GM23248 (cell line): ENCODE measurements at regions not wholly inside any gene's neighbourhood (a gene's known extent, or its start where the extent isn't known, plus 50 kb on each side); places are given as distances from the start of the nearest gene placed in this dataset.

Experiments used
- DNase-seq: peaks from one replicate; pipeline ENCODE4 v3.0.0-alpha.2; 2015
- H2AFZ ChIP-seq: fragments of 200-600 bp; sonication (generic); 2 replicates; pipeline ENCODE4 v1.6.1; 2016; ENCODE audit warnings: antibody characterized with exemption
- H3F3A ChIP-seq: fragments of 200-600 bp; sonication (generic); 2 replicates; pipeline ENCODE4 v1.6.1; 2016; ENCODE audit warnings: mild to moderate bottlenecking, antibody characterized with exemption, mixed run types; ENCODE audit not compliant: insufficient read depth
- H3K27ac ChIP-seq: fragments of 200-600 bp; sonication (generic); 2 replicates; pipeline ENCODE4 v1.5.1; 2016; ENCODE audit warnings: mild to moderate bottlenecking
- H3K27me3 ChIP-seq: fragments of 200-600 bp; sonication (generic); replicated peaks from 2 replicates; pipeline ENCODE4 v1.6.1; 2016; ENCODE audit warnings: mild to moderate bottlenecking; ENCODE audit not compliant: insufficient read depth
- H3K36me3 ChIP-seq: fragments of 200-600 bp; sonication (generic); 2 replicates; pipeline ENCODE4 v1.6.1; 2016; ENCODE audit warnings: low read depth, mild to moderate bottlenecking
- H3K4me1 ChIP-seq: fragments of 200-600 bp; sonication (generic); 2 replicates; pipeline ENCODE4 v1.6.1; 2016; ENCODE audit warnings: mild to moderate bottlenecking; ENCODE audit not compliant: insufficient read depth
- H3K4me2 ChIP-seq: fragments of 200-600 bp; sonication (generic); one replicate; pipeline ENCODE4 v1.6.1; 2016; ENCODE audit warnings: mild to moderate bottlenecking; ENCODE audit not compliant: unreplicated experiment
- H3K4me3 ChIP-seq: fragments of 200-600 bp; sonication (generic); 2 replicates; pipeline ENCODE4 v1.5.1; 2016; ENCODE audit warnings: mild to moderate bottlenecking
- H3K79me2 ChIP-seq: fragments of 200-600 bp; sonication (generic); 2 replicates; pipeline ENCODE4 v1.6.1; 2016; ENCODE audit warnings: mild to moderate bottlenecking; ENCODE audit not compliant: insufficient read depth
- H3K9ac ChIP-seq: fragments of 200-600 bp; sonication (generic); 2 replicates; pipeline ENCODE4 v1.6.1; 2016; ENCODE audit warnings: mild to moderate bottlenecking
- H3K9me2 ChIP-seq: fragments of 200-600 bp; sonication (generic); 2 replicates; pipeline ENCODE4 v1.6.1; 2016; ENCODE audit warnings: mixed run types, mild to moderate bottlenecking, moderate library complexity; ENCODE audit not compliant: insufficient read depth
- H3K9me3 ChIP-seq: fragments of 200-600 bp; sonication (generic); one replicate; pipeline ENCODE4 v1.6.1; 2017; ENCODE audit warnings: low read depth
- H4K20me1 ChIP-seq: fragments of 200-600 bp; sonication (generic); 2 replicates; pipeline ENCODE4 v1.6.0; 2016; ENCODE audit not compliant: insufficient read depth
- EZH2 ChIP-seq: fragments of 200-600 bp; sonication (generic); IDR thresholded peaks from 2 replicates; pipeline ENCODE4 v1.6.1; 2018; ENCODE audit warnings: antibody characterized with exemption, mild to moderate bottlenecking; ENCODE audit not compliant: insufficient read depth, poor library complexity, severe bottlenecking
- EZH2phosphoT487 ChIP-seq: fragments of 200-600 bp; sonication (generic); IDR thresholded peaks from 2 replicates; pipeline ENCODE4 v1.6.1; 2018; ENCODE audit warnings: antibody characterized with exemption, moderate library complexity, mild to moderate bottlenecking, low read depth; ENCODE audit not compliant: insufficient read depth
- WGBS, 2 experiments: methylation state at CpG; one replicate each; pipeline ENCODE4 v1.1.6; 2015 to 2017; ENCODE audit warnings: low lambda C conversion rate in 2 of 2, low coverage in 1 of 2; ENCODE audit errors: missing lambda C conversion rate in 2 of 2; 5-methylcytosine and 5-hydroxymethylcytosine counted together
- in situ Hi-C: fragments of 300-500 bp; cut with MboI; formaldehyde crosslinking; loops from 2 replicates; pipeline ENCODE4 v1.15.0; 2020

- H3K9me3 ChIP-seq: no peaks in the 10 kb centered on the region
Measured at GRCh38 chr4:107151173-107151572, 115.1 kb upstream of the DKK2 start.

DNA sequence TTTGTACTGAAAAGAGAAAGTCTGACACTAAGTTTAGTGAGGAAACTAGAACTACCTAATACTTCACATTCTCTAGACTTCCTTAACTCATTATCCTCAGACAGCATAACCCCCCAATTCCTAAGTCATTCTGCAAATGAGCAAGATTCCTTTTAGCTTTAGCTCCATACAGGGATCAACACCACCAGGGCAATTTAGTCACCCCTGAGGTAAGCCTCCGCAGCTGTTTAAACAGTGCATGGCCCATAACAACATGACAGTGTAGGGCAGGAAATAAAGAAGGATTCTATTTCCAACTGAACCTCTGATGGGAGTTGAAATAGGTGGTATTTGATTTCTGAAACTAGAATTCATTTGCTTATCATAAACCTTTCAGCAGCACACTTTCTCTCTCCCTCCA lies 112.8 kb upstream of the DKK2 start:
- no peak for TF ChIP-seq EZH2phosphoT487
- TF ChIP-seq EZH2: no peak
- H3F3A ChIP-seq: no peaks in the 10 kb centered on the region
- no peaks in the 10 kb centered on the region for H4K20me1 ChIP-seq
- no peaks in the 10 kb centered on the region for H3K79me2 ChIP-seq
- H3K4me2 ChIP-seq: no peak overlapping the region
- no peaks in the 10 kb centered on the region for H3K27me3 ChIP-seq
- H3K27ac ChIP-seq: no peak overlapping the region
- H3K9me3 ChIP-seq: no peaks in the 10 kb centered on the region
- no peaks in the 10 kb centered on the region for H3K9me2 ChIP-seq
- in situ Hi-C loops: no loop called here
- WGBS, 2 experiments: 100% methylated on average over 1 of the region's 1 CpG
- DNase-seq: no peak
- H3K36me3 ChIP-seq: no peaks in the 10 kb centered on the region
- H3K4me1 ChIP-seq: no peaks in the 10 kb centered on the region
- no peak overlapping the region for H3K9ac ChIP-seq
- H2AFZ ChIP-seq: 0 out of 2 replicates have a peak overlapping the region, but pooled peaks have one; percentile 18
- H3K4me3 ChIP-seq: no peak overlapping the region

More at GRCh38 chr4:107151173-107151572, 115.1 kb upstream of the DKK2 start:
- no peaks in the 10 kb centered on the region for H3K79me2 ChIP-seq
- in situ Hi-C loops: no loop called here
- no peaks in the 10 kb centered on the region for H3K27me3 ChIP-seq
- H3K9ac ChIP-seq: no peak overlapping the region
- DNase-seq: no peak
- no peak overlapping the region for H2AFZ ChIP-seq
- H3K36me3 ChIP-seq: no peaks in the 10 kb centered on the region
- no peak overlapping the region for H3K27ac ChIP-seq
- no peaks in the 10 kb centered on the region for H3K9me2 ChIP-seq
- no peaks in the 10 kb centered on the region for H3K4me1 ChIP-seq
- TF ChIP-seq EZH2phosphoT487 (no peak), EZH2 (no peak)
- WGBS, 2 experiments: 89 to 93% methylated on average over 1 of the region's 1 CpG
- H3F3A ChIP-seq: no peaks in the 10 kb centered on the region
- H3K4me3 ChIP-seq: no peak overlapping the region
- H3K4me2 ChIP-seq: no peak overlapping the region
- no peaks in the 10 kb centered on the region for H4K20me1 ChIP-seq

- Histone ChIP-seq H3K9me3 (no peaks in the 10 kb centered on the region), H3K9me2 (no peaks in the 10 kb centered on the region), H3K27me3 (no peaks in the 10 kb centered on the region), H3K27ac (no peak overlapping the region), H4K20me1 (no peaks in the 10 kb centered on the region), H2AFZ (no peak overlapping the region), H3K4me1 (no peaks in the 10 kb centered on the region), H3K4me3 (no peak overlapping the region), H3K4me2 (no peak overlapping the region), H3F3A (no peaks in the 10 kb centered on the region), H3K9ac (no peak overlapping the region), H3K79me2 (no peaks in the 10 kb centered on the region), H3K36me3 (no peaks in the 10 kb centered on the region)
- TF ChIP-seq EZH2phosphoT487 (no peak), EZH2 (no peak)
- DNase-seq: no peak
- in situ Hi-C loops: no loop called here
- WGBS, 2 experiments: 96 to 97% methylated on average over 1 of the region's 1 CpG
Measured at GRCh38 chr4:107147873-107148272, 111.8 kb upstream of the DKK2 start.

- H3F3A ChIP-seq: no peaks in the 10 kb centered on the region
- no peaks in the 10 kb centered on the region for H3K9me2 ChIP-seq
- no peak overlapping the region for H3K4me3 ChIP-seq
- no peak overlapping the region for H3K4me2 ChIP-seq
- DNase-seq: no peak
- no peaks in the 10 kb centered on the region for H3K9me3 ChIP-seq
- no peaks in the 10 kb centered on the region for H3K27me3 ChIP-seq
- no peaks in the 10 kb centered on the region for H3K79me2 ChIP-seq
- 36 to 42% methylated on average over 1 of the region's 1 CpG for WGBS, 2 experiments
- no peaks in the 10 kb centered on the region for H3K36me3 ChIP-seq
- no peak overlapping the region for H2AFZ ChIP-seq
- no peak overlapping the region for H3K27ac ChIP-seq
- in situ Hi-C loops: no loop called here
- no peak overlapping the region for H3K9ac ChIP-seq
- H4K20me1 ChIP-seq: no peaks in the 10 kb centered on the region
- H3K4me1 ChIP-seq: no peaks in the 10 kb centered on the region
- no peak for TF ChIP-seq EZH2
- no peak for TF ChIP-seq EZH2phosphoT487
Measured at GRCh38 chr4:107138433-107138832, 102.3 kb upstream of the DKK2 start.
